ENCODE measurements at regions not wholly inside any gene's neighbourhood (a gene's known extent, or its start where the extent isn't known, plus 50 kb on each side); places are given as distances from the start of the nearest gene placed in this dataset.
"Not testable (repeated sequence)": the region's sequence is repeated elsewhere in the genome, so short reads cannot be mapped to it uniquely, and the experiment has no call there.

DNA sequence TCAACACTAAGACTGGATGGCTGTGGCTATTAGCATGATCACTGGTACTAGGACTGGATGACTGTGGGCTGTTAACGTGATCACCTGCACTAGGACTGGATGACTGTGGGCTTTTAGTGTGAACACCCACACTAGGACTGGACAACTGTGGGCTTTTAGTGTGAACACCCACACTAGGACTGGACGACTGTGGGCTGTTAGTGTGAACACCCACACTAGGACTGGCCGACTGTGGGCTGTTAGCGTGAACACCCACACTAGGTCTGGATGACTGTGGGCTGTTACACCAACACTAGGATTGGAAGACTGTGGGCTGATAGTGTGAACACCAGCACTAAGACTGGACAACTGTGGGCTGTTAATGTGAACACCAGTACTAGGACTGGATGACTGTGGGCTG is 329.2 kb downstream of the OSTF1 start:
- no peak for DNase-seq

DNA sequence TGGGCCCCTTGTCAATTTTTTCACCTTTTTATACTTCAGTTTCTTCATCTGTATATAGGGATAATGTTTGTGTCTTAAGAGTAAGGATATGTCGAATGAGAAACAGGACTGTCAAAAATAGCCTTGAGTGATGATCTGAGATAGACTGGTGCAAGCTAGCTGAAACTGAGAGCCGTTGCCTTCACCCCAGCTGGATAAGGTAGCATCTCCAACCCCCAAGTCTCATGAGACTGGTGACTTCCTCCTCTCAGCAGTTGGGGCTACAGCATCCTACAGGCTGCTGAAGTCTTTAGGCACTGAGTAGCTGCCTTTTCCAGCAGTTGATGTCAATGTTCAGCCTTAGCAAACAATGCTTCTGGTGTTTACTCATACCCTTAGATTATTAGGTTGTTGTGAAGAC is 330.2 kb downstream of the OSTF1 start:
- no peak for DNase-seq

DNA sequence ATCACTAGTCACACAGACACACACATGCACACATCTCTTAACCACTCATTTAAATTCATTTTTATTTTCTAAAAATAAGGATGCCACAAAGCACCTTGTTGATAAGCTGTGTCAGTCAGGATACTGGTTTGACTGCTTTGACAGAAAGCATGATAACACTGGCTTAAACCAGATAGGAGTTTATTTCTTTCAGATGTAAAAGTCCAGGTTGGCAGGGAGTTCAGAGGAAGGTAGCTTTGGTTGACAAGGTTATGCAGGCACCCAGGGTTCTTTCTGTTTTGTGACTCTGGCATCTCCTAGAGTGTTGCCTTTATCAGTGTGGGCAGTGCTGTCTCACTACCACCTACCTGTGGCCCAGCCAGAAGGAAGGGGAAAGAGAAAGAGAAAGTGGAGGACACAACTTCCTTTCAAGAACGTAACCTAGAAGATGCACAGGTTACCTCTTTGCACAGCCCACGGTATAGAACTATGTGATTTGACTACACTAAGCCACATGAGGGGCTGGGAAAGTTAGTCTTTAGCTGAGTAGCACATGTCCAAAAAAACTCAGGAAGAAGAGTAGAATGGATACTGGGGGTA is 334.7 kb downstream of the OSTF1 start:
- DNase-seq: no peak

DNA sequence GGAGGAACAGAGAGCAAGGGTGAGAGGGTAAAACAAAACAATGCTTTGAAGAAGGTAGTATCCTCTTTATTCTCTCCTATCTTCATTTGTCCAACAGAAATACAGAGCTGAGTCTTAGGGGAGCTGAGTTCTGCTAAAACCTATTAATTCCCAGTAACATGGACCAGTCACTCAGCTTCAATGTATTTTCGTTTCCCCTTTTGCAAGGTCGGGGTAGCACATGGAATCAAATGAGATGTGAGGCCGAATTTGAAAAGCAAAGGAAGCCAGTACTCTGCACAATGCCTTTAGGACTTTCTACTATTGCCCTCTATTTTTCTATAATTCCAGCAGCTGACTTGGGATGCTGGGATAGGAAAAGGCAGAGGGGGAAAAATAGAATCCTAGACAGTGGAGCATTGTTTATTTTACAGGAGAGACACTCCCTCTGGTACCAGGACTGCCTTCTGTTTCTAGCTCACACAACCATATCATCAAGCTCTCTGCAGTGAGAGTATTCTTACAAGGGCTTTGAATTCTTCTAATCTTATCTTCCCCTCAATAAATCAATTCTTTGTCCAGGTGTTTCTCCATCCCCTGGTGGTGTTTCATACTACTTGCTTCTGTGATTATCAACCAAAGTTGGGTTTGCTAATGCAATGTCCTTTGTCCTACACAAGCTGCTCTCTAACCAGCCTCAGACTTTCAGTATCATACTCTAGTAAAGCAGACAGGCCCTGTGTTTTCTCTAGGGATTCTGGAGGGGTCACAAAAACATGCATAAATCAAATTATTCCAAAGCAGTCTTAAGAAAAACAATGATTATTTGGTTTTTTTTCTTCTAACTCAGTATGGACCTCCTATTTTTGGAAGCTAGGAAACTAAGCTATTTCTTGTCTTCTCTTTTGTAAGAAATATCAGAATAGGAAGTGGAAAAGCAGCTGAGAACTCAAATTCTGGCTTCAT is 341.5 kb downstream of the OSTF1 start:
- no peak for DNase-seq

DNA sequence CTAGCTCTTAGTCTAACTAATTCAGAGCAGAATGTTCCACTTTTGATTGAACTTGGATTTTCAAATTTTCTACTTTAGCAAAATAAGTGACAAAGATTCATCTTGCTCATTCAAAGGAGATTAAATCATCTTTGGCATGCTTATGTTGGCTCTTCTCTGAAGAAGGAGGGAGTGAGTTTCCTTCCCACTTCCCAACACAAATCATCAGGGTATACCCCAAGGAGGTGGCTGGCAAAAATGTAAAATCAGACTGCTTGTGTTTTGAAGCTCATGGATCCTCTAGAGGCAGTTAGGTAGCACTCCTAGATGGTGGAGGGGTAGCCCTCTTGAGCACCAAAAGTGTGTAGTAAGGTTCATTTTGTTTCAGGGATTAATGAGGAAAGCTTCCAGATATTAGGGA is 343.1 kb downstream of the OSTF1 start:
- no peak for DNase-seq

DNA sequence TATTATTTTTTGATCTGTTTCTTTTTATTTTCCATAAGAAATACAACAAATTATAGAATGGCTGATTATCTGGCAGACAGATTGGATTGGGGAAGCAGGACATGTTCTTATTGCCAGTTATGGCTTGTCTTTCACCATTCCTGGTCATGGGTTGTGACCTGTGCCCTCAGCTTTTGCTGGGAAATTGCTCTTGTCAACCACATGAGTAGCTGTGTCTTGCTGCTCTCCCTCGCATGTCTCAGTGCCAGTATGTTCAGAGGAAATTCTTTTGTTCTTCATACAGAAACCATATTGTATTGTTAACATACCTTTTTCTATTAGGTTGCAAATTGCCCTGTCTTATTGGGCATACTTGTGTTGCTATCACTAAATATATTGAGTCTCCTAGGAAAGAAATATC is 344.1 kb downstream of the OSTF1 start:
- no peak for DNase-seq

DNA sequence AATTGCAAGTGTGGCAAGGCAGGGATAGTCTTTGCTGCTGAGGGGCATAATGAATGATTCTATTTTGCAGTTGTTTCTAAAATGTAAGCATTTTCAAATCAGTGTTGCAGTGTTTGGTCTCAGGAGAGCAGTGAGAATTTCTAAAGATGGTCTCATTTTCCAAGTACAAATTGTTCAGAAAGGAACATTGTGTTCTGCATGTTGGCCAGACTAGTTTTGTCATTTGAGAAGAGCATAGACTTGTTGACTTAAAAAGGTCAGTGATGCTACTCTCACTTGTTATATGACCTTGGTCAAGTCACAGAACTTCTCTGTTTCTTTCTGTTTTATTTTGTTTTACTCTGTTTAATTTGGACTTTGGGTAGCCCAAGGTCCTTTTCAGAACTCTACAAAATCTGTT is 344.6 kb downstream of the OSTF1 start:
- no peak for DNase-seq

DNA sequence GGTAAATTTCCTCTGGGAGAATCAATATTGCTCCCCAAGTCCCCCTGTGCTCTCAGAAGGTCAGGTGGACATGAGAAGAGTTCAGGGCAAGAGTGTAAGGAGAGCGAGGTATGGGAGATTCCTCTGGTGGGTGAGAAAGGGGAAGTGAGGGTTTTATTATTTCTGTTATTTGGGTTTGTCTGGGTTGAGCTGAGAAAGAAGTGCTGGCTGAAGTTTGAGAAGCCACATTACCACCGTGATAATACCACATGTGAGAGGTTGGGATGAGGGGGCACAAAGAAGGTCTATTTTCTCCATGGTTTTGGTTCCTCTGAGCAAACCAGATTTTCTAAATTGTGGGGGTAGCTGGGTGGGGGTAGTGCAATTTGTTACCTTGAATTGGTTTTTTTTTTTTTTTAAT is 350.4 kb downstream of the OSTF1 start:
- no peak for DNase-seq

DNA sequence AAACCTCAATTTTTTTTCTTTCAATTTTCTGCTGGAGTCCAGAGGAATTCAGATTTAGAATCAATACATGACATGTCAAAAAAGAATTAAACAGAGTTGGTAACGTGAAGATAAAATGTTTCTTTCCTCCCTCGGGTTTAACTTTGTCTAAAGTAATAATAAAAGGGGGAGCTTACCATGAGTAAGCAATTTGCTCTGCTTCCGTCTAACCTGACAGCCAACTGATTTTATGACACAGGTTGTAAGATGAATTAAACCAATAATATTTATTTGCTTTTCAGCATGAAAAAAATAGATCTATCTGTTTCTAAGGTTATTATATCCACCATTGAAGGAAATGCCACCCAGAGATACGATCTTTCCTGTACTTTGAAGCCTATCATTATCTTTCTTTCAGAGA is 352.6 kb downstream of the OSTF1 start:
- DNase-seq: no peak

DNA sequence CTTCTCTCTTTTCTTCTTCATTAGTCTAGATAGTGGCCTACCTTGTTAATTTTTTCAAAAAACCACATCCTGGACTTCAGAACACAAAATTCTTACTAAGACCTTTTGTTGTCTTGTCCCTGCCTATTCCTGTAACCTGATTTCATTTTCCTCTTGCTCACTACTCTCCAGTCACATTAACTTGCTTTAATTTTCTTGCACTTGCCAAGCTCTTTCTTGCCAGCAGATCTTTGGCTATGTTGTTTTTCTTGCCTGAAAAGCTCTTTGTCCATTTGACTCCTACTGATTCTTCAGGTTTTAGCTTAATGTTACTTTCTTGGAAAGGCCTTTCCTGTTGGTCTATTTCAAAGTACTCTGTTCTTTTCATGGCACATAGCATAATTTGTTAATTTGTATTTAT is 356.8 kb downstream of the OSTF1 start:
- DNase-seq: no peak

DNA sequence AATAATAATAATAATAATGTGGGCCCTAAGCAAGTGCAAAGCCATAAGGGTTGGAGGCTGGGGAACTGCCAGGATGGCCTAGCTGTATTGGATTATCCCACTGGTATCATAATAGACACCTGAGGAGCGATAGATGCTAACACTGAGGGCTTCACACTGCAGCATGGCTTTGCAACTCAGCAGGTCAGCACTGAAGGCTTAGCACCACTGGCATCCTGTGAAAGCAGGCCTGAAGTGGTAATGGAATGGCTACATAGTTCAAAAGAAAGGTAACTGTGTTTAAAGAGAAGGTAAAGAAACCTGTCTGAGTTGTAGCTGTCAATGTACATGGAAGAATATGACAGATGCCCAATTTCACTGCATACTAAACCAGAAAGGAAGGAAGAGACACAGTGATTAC is 359.0 kb downstream of the OSTF1 start:
- no peak for DNase-seq

DNA sequence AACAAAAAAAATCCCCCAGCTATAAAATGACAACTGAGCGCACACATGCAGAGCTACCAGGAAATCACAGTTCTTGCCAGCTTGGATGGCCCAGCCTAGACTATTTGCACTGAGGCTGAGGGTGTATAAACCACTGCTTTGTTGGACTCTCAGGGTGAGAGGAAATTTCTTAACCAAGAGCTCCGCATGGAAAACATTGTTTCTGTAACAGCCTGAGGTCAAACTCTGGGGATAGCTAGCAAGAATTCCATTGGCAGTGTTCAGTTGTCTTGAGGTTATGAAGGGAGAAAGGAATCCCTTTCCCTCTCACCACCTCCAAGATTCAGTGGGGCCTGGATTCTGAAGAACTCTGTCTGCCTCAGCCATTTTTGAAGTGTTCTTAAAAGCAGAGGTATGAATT is 360.0 kb downstream of the OSTF1 start:
- no peak for DNase-seq

DNA sequence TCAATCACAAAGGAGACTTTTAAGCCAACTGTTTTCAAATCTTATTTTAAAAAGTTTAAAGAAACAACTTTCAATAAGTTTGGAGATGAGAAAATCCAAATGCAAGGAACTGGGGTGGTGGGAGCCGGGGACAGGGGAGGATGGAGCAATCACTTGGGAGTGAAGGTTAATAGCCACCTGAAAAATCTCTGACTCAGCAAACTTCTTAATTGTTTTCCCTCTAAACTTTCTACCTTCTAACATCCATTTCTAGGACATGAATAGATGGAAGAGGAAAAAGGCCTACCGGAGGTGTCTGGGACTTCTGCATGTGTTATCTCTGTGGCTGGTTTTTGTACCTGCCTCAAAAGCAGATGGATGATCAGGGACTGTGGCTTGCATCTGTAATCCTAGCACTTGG is 360.6 kb downstream of the OSTF1 start:
- no peak for DNase-seq

DNA sequence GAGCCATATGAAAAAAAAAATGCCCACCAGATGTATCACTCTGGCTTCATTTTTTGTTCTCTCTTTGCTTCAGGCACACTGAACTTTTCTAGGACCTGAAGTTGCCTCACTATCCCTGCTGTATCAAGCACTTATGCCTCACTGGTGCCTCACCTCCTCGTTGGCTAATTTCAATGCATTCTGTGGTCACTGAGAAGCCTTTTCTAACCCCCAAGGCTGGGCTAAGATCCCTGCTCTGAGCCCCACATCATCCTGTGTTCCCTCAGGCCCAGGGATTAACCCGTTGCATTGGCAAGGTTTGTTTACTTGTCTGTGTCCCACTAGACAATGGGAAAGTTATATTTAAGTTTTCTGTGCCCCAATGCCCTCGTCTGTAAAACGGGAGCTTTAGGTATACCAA is 362.7 kb downstream of the OSTF1 start:
- no peak for DNase-seq

DNA sequence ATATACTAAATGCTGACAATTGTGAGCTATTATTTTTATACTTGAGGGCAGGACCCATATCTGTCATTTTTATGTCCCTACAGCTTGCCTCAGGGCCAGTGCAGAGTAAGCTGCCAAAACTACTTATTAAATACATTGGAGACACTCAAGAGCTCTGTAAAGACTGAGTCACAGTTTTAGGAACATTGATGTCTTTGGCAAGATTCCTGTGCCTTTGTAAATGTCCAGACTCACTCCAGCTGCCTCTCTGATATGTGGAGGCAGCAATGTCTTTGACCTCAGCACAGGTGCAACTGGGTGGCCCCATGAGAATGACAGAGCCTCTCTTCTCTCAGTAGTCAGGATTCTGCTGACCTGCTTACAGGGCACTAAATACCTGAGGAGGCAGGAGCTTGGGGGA is 363.2 kb downstream of the OSTF1 start:
- DNase-seq: no peak

DNA sequence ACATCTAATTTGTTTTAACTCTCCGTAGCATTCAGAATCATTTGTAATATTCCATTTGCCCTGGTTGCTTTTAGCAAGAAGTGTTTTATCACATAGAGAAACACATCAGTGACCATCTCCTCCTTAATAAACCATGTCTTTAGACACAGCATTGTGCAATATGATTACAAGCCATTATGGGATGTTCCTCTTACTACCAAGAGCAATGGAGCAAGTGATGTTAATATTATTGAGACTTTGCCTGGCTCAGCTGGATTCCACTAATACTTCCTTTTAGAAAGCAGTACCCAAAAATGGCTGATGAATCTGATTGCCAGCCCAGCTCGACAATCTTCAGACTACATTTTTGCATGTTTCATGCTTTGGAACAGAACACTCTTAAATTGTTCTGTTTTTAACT is 364.2 kb downstream of the OSTF1 start:
- no peak for DNase-seq

DNA sequence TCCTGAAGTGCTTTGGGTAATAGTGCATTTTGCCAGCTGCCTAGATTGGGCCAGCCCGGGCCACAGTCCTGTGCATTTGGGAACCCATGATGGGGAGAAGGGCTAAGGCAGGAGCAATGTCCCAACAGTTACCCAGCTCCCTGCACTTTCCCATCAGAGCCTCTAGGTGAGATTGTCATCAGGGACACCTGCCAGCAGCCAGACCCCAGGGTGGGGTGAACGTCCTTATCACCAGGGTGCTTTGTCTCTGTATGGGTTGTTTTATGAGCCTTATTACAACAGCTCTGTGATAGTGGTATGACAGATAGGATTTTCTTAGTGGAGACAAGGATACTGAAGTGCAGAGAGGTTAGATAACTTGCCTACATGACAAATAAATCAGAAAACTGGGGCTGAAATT is 365.7 kb downstream of the OSTF1 start:
- DNase-seq: no peak

DNA sequence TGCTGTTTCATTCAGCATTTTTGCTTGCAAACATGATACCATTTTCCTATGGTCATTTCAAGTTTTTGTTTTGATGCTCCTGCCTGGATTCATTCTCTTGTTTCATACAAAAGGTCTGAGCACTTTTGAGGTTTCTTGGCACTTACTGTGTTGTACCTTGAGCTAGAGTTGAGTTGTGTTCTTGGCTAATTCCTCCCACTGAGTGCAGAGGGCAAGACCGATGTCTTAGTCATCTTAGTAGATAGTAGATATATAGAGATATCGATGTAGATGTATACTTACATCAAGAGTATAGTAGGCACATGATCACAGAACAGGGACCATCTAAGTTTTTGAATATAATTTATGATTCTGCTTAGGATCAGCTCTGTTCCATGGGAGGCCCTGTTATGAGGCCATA is 366.6 kb downstream of the OSTF1 start:
- DNase-seq: no peak

DNA sequence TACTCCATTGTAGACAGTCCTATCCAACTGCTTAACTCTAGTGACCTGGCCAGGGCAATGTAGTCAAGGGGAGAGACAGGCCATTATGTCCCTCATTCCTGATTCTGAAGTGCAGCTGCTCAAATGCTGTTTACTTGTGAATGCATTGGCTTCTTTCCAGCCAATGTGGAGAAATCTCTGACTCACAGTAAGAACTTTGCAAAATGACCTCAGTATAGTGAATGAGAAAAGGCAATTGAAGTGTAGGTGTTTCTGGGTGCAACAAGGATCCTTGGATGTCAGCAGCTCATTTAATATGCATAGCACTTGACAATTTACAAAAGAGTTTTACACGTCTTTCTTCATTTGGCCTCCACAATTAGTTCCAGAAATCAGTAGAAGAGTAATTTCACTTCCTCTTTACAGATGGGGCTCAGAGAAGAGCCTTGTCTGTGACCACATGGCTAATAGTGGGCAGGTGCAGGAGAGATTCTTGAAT is 367.2 kb downstream of the OSTF1 start:
- DNase-seq: no peak

DNA sequence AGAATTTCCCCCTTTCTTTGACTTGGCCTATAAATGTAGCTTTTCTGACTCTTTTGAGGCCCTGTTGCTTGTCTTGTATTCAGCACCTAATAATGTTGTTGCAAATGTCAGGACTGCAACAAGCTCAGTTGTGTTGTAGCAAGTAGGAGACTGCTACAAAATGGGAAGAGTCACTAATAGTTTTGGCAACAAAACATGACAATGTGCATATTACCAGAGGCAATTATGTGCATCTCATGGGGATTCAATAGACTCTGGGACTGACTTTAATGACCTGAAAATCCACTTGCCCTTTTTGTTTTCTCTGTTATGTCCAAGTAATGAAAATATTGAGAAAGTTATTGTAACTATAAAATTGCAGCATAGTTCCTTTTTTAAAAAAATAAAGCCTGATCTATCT is 368.4 kb downstream of the OSTF1 start:
- DNase-seq: no peak

DNA sequence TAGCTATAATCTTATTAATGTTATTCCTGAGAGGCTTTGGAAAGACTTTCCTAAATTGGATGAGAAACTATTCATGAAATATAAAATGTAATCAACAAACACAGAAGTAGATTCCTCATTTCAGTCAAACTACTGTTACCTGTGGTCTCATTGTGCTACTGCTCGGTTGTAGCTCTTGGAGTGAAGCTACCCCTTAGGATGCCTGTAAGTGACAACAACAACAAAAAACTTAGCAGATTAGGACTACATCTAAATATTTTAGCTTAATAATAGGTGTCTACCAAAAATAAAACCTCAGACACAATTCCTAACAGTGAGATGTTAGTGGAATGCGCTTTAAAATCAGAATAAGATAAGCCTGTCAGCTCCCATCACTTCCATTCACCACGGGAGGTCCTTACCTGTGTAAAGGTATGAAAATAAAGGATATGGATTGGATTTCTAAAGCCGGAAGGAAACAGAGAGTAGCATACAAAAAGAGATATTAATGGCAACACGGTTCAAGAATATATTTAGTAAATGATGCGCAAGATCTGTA is 369.2 kb downstream of the OSTF1 start:
- DNase-seq: no peak

DNA sequence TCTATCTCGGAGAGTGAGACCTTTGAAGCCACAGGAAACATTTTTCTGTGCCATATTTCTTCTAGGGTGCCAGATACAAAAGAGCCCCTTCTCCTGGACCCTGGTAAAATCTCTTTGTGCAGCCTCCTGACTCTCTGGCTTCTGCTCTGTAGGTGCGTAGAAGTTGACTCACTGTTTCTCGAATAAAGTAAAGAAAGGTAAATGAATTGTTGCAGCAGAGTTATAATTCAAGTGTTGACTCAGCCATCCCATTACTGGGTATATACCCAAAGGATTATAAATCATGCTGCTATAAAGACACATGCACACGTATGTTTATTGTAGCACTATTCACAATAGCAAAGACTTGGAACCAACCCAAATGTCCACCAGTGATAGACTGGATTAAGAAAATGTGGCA is 371.0 kb downstream of the OSTF1 start:
- DNase-seq: not testable (repeated sequence)

DNA sequence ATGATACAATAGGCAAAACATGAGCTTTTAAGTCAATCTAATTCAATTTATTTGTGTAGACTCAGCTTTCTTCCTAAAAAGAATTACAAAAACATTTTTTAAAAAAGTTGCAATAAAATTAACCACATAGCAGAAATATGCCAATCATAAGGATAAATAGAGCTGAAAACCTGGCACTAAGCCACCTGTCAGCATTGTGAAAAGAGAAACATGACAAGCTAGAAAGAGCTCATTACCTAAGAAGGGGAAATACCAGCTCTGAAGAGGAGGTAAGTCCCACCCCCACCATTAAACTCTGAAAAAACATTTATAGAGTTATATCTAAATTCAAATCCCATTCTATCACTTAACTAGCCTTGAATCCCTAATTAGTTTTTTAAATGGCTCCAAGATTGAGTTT is 372.9 kb downstream of the OSTF1 start:
- no peak for DNase-seq

DNA sequence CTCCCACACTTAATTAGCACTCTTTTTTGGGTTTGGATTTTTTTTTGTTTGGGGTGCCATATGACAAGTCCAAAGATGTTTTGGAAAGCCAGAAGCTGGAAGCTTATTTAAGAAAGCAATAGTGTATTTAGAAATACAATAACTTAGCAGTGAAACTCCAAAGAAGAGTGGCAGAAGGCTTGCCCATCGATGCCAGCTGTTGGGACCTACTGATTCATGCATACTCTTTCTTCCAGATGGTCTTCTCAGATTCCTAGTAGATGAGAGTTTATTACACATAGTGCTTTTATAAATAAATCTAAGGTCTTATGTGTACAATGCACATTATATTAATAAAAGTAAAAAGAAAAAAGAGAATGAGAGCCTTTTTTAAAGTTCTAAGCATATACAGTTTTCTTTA is 374.6 kb downstream of the OSTF1 start:
- DNase-seq: no peak
